HL-60 (cell line): ENCODE measurements at regions not wholly inside any gene's neighbourhood (a gene's known extent, or its start where the extent isn't known, plus 50 kb on each side); places are given as distances from the start of the nearest gene placed in this dataset.

Experiments used
- DNase-seq, 2 experiments: peaks; one replicate each; pipeline ENCODE4 v3.0.0-alpha.2; 2010 to 2020; ENCODE audit warnings: low read depth in 1 of 2, low spot score in 1 of 2
- H3K27ac ChIP-seq: fragments of 250-450 bp; sonication (Bioruptor Pico); replicated peaks from 2 replicates; pipeline ENCODE4 v1.5.1; 2020; ENCODE audit warnings: mild to moderate bottlenecking, moderate library complexity
- H3K27me3 ChIP-seq: fragments of 250-450 bp; sonication (Bioruptor Pico); 2 replicates; pipeline ENCODE4 v1.5.1; 2021; ENCODE audit warnings: mild to moderate bottlenecking, moderate library complexity; ENCODE audit not compliant: insufficient read depth, poor library complexity, severe bottlenecking
- H3K4me3 ChIP-seq: replicated peaks from 2 replicates; pipeline ENCODE4 v1.5.1; 2011; ENCODE audit warnings: mild to moderate bottlenecking, control low read depth, low read length; ENCODE audit not compliant: insufficient read depth
- GABPA ChIP-seq: IDR thresholded peaks from 2 replicates; pipeline ENCODE4 v1.6.1; 2012; ENCODE audit warnings: low read depth
- POLR2AphosphoS5 ChIP-seq: IDR thresholded peaks from 2 replicates; pipeline ENCODE4 v1.6.1; 2012; ENCODE audit warnings: low read depth
- REST ChIP-seq: IDR thresholded peaks from 2 replicates; pipeline ENCODE4 v1.6.1; 2012; ENCODE audit warnings: low read depth; ENCODE audit not compliant: insufficient replicate concordance
- SPI1 ChIP-seq: IDR thresholded peaks from 2 replicates; pipeline ENCODE4 v1.6.1; 2012; ENCODE audit warnings: low read depth, mild to moderate bottlenecking, borderline replicate concordance
- TF ChIP-seq, protein P1 (sequence below): IDR thresholded peaks from one replicate; pipeline ENCODE4 v1.5.1; 2011; ENCODE audit warnings: low read length, control low read depth, inconsistent platforms; ENCODE audit not compliant: insufficient read depth

DNA sequence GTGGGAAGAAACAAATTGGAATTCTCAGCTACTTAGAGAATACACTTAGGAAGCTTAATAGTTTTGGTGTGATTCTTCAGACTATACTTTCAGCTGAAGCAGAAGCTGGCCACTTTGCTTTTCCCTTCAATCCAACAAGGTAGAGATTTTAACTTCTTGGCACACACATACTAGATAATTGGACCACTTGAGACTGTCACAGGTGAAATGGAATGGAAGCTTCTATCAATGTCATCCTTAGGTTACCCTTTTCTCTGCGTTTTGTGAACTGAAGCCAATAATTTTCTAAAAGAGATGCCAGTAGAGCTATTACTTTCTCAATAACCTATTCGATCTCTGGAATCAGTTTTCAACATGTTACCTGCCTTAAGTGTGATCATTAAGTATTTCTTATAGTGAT lies 405.3 kb downstream of the PCDH20 start:
- TF ChIP-seq GABPA (no peak), SPI1 (no peak), REST (no peak), POLR2AphosphoS5 (no peak)
- TF ChIP-seq, protein P1, sequence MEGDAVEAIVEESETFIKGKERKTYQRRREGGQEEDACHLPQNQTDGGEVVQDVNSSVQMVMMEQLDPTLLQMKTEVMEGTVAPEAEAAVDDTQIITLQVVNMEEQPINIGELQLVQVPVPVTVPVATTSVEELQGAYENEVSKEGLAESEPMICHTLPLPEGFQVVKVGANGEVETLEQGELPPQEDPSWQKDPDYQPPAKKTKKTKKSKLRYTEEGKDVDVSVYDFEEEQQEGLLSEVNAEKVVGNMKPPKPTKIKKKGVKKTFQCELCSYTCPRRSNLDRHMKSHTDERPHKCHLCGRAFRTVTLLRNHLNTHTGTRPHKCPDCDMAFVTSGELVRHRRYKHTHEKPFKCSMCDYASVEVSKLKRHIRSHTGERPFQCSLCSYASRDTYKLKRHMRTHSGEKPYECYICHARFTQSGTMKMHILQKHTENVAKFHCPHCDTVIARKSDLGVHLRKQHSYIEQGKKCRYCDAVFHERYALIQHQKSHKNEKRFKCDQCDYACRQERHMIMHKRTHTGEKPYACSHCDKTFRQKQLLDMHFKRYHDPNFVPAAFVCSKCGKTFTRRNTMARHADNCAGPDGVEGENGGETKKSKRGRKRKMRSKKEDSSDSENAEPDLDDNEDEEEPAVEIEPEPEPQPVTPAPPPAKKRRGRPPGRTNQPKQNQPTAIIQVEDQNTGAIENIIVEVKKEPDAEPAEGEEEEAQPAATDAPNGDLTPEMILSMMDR = no peak
- H3K27ac ChIP-seq = no peak overlapping the region
- H3K4me3 ChIP-seq = no peak overlapping the region
- no peaks in the 10 kb centered on the region for H3K27me3 ChIP-seq
- DNase-seq = no peak

- H3K27ac ChIP-seq = no peak overlapping the region
- TF ChIP-seq SPI1 (no peak), GABPA (no peak), POLR2AphosphoS5 (no peak), REST (no peak)
- TF ChIP-seq, protein P1 = no peak
- no peak for DNase-seq
- no peak overlapping the region for H3K4me3 ChIP-seq
- H3K27me3 ChIP-seq = no peaks in the 10 kb centered on the region
These were observed 413.0 kb downstream of the PCDH20 start for GRCh38 chr13:61002686-61003085.

DNA sequence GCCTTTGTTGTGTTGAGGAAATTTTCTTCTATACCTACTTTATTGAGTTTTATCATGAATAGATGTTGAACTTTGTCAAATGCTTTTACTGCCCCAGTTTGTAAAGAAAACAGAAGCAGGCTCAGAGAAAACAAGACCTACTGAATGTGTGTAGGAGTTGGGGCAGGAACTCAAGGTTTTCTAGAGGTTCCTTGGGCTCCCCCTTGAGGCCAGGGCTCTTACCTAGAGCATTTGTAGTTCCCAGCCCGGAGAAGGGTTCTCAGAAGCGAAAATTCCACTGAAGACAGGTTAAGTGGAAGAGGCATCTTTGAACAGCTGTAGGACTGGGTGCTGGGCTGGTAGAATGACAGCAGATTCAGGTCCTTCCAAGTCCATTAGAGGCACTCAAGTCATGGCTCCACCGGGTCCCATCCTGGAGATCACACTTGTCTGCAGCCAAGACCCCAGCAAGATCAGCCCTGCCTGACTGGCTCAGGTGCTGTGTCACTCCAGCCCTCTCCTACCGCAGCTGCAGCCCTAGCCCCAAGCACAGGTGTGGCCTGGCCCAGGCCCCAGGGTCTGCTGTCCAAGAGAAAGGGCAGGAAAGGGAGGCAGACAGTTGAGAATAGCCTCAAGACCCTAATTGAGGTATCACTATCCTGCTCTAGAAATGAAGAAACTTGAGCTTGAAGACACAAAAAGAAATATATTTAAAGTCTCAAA lies 425.5 kb downstream of the PCDH20 start:
- Histone ChIP-seq H3K27ac (no peak overlapping the region), H3K27me3 (no peaks in the 10 kb centered on the region), H3K4me3 (no peak overlapping the region)
- DNase-seq = peak in 1 of 2 experiments; percentile 74
- TF ChIP-seq GABPA = no peak
- TF ChIP-seq SPI1 = no peak
- TF ChIP-seq, protein P1 = peak; percentile 55
- no peak for TF ChIP-seq POLR2AphosphoS5
- TF ChIP-seq REST = no peak
